Adrenal gland (tissue), 5 donors: ENCODE measurements at regions not wholly inside any gene's neighbourhood (a gene's known extent, or its start where the extent isn't known, plus 50 kb on each side); places are given as distances from the start of the nearest gene placed in this dataset.

Source experiments
- CTCF ChIP-seq, 6 experiments: fragments of 450-650 bp in 4 of 6; fragments of 200-600 bp in 2 of 6; sonication (generic) in 1 of 6; IDR thresholded peaks; 1 replicate in 5 of 6; 2 replicates in 1 of 6; pipeline versions ENCODE4 v1.5.1 to v1.8.0; 2016 to 2021; ENCODE audit warnings: antibody characterized with exemption in 6 of 6, mild to moderate bottlenecking in 2 of 6, moderate library complexity in 1 of 6
- POLR2A ChIP-seq, 2 donors: fragments of 450-650 bp; IDR thresholded peaks; one replicate each; pipeline ENCODE4 v1.6.1; 2017; ENCODE audit warnings: antibody characterized with exemption in 2 of 2, mild to moderate bottlenecking in 2 of 2, moderate library complexity in 1 of 2
- donor health status: DM: no; HTN: no; CAD: no.

DNA sequence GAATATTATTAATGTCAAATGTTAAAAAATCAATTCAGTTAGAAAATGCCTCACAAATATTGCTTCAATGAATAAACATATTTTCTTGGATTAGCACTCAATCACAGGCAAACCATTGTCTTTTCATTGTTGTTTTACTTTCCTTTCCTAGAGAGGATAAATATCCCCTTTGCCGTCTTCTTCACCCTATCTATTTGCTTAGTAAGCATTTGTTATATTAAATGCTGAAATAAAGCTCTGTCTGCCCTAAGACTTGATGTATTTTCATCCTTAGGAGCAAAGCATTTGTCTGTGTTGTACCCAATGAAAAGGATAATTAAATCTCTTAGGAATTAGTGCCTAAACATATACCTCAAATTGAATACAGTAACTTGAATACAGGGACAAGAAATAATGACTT is 1071.2 kb upstream of the GYPC start:
- TF ChIP-seq CTCF (IDR thresholded peaks at IDR 0.05) (no peak), POLR2A (IDR thresholded peaks at IDR 0.05) (no peak)
